NCI-H146 (cell line): ENCODE measurements at regions not wholly inside any gene's neighbourhood (a gene's known extent, or its start where the extent isn't known, plus 50 kb on each side); places are given as distances from the start of the nearest gene placed in this dataset.
A peak's percentile ranks its signal among the peaks of the same experiment; 100 is the strongest.
"Not testable (repeated sequence)": the region's sequence is repeated elsewhere in the genome, so short reads cannot be mapped to it uniquely, and the experiment has no call there.

Source experiments
- DNase-seq: peaks from one replicate; lab custom pipeline; 2025; lab: John Stamatoyannopoulos, UW

DNA sequence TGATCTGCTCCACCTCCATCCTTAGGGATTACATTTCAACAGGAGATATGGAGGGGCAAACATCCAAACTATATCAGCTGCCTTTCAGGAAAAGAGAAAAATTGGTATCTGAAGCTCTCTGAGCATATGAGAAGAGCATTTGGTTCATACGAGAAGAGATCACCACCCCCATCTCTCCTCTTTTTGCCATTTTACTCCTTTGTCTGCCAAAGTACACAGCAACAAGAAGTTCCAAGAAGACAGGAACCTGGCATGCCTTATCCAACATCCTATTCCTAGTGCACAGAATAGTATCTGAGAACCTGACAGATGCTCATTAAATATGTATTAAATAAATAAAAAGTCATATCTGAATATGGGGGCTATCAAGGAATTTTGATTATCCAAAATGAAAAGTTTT lies 142.5 kb upstream of the PKN2 start:
- DNase-seq: no peak

DNA sequence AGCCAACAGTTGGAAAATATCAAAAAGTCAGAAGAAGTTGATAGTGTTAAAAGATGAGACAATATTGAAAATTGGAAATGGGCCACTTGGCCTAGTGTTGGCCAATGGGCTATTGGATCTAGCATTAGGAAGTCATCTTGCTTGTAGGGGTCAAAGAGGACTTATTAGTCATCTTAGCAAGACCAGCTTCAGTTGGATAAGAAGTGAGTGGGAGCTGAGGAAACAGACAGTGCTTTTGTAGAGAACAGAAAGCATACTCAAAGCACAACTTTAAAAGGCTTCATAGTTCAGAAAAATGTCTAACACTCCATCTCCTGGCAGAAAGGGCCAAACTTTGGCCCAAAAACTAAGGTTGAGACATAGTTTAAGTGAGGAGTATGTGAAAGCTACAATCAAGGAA lies 139.9 kb upstream of the PKN2 start:
- DNase-seq: no peak

DNA sequence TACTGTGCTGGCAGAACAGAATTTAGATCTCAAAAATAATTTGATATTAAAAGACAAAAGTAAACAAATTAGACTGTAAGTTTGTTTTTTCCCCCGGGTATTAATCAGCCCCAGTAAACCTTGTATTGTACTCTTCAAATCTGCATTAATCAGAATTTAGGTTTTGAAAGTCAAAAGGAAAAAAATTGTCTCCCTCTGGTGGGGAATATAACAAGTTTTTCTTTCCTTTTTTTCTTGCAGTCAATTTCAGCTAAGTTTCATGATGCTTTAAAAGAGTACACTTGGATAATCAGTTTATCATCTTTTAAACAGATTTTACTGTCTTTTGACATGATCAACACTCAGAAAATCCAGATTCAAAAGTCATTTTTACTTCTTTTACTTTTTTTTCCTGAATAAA lies 134.5 kb upstream of the PKN2 start:
- no peak for DNase-seq

DNA sequence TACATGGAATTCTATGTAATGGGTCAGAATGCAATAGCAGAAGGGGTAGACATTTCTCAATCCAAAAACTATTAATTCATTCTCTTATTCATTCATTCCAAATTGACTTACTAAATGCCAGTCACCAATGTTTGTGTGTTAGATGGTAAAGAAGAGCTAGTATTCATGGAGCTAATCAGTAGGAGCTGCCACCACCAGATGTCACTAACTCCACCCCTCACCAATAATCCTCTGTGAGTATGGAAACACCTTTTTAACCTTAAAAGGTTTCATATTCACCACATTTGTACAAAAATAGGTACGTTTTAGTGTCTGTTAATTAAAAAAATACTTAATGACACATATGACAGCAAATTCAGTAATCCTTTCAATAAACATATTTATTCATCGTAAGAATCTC lies 131.8 kb upstream of the PKN2 start:
- no peak for DNase-seq

DNA sequence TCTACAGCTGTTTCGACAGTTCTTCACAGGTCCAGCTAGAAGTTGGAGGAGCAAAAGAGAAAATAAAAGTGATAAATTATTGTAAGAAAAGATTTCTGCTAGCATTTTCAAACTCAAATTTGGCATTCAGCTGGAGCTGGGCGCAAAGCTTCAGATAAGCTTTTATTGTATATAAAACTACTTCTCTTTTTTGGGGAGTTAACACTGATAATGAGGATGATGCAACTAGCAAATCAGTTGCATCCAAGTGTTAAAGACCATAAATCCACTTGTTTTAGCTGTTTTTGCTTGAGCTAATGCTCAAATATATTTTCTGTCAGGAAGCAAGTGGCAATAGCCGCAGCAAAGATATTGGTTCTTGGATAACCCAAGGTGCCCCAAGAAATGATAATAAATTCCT lies 127.1 kb upstream of the PKN2 start:
- no peak for DNase-seq

DNA sequence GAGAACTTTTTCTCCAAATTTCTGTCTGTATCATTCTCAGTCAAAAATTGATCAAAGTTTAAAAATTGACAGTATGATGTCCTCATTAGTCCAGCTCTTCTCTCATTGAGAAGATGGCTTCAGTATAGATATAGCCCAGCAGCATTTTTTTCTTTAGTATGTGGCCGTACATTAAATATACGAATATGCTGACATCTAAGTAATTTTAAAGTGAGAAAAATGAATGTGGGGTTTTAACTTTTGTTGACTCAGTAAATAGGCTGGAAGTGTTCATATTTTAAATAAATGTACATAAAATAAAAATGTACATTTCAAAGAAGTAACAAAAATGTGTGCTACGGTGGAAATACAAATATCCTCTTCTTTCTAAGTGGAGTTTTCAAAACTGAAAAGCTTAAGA lies 123.5 kb upstream of the PKN2 start:
- DNase-seq: no peak

DNA sequence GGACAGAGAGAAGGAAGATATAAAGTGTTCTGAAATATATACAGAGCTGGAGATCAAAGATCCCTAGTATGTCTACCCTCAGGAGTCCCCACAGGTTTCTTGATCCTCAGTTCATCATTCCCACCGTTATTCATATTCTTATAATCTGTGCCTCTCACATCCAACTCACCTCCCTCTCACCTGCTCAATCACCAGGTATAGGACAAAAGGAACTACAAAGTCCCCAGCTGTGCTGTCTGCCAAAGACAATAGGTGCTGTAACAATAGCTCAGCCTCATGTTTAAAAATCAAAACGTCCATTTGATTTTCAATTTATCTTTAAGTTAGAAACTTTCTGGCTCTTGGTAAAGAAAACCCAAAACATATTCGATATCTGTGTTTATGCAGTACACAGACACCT lies 121.1 kb upstream of the PKN2 start:
- DNase-seq: no peak

DNA sequence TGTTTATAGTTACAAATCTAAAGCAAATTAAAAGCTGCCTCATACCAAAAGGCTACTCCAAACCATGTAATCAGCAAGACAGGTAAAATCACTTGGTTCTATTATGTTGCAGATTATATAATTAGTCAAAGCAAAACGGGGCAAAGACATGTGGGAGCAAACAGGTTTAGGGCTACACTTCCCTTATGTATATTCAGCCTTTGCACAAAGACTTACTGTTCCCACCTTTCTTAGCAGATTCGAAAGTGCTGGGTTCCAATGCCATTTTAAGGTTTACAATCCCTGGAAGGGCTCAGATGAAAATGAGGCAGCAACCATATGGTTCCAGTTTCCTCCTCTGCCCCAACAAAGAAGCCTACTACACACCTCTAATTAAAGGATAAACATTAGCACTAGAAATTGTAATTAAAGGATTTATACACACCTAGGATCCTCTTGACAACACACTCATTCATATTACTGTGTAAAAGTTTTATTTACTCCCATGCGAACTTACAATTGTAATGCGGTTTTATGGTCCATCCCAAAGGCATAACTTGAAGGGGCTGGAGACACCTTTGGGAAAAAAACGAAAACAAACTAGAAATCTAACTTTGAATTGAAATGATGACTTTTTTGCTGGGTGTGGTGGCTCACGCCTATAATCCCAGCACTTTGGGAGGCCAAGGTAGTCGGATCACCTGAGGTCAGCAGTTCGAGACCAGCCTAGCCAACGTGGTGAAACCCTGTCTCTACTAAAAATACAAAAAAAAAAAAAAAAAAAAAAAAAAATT lies 117.3 kb upstream of the PKN2 start:
- DNase-seq: no peak

DNA sequence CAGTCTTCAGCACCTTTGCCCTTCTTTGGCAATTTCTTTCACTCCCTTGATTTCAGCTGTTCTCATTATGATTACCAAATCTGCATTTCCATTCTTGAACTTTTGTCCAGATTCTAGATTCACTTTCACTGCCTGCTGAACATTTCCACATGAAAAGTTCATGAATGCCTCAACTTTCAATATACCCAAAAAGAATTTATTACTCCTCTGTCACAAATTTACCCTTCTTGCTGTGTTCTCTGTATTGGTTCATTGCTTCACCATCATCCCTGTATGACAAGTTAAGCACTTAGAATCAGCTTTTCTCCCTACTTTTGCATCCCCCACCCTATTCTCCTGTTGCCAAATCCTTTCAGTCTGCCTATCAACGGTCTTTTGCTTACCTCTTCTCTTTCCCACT lies 112.6 kb upstream of the PKN2 start:
- no peak for DNase-seq

DNA sequence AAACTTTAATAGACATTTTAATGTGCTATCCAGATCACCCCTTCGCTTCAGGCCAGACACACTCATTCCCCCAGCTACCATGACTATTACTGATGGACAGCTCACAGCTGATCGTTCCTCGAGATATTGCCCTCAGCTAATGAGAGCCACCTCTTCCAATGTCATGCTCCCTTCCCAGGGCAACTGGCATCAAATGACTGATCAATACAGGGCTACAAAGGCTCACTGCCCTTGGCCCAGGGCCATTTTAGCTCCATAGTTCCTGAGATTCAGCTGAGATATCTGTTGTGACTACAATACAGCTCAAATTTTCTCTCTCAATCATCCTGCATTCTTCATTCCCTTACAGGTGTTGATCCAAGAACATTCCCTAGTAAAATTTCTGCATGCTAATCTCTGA lies 104.5 kb upstream of the PKN2 start:
- DNase-seq: no peak

DNA sequence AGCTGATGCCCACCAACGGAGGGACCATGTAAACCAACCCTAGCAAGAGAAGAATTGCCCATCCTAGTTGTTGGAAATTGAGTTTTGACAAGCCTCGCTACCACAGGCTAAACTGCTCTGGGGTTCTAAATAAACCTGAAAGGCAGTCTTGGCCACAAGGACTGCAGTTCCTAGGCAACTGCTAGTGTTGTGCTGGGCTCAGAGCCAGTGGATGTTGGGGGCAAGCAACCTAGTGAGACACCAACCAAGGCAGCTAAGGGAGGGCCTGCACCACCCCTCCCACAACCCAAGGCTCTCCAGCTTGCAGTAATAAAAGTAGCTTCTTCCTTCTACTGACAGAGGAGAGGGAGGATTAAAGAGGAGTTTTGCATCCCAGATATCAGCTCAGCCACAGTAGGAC lies 102.4 kb upstream of the PKN2 start:
- DNase-seq: no peak

DNA sequence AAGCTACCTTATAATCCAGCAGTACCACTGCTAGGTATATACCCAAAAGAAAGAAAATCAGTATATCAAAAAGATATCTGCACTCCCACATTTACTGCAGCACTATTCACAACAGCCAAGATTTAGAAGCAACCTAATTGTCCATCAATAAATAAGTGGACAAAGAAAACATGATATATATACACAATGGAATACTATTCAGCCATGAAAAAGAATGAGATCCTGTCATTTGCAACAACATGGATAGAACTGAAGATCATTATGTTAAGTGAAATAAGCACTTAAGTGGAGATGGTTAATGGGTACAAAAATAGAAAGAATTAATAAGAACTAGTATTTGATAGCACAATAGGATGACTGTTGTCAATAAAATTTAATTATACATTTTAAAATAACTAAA lies 90.7 kb upstream of the PKN2 start:
- no peak for DNase-seq

DNA sequence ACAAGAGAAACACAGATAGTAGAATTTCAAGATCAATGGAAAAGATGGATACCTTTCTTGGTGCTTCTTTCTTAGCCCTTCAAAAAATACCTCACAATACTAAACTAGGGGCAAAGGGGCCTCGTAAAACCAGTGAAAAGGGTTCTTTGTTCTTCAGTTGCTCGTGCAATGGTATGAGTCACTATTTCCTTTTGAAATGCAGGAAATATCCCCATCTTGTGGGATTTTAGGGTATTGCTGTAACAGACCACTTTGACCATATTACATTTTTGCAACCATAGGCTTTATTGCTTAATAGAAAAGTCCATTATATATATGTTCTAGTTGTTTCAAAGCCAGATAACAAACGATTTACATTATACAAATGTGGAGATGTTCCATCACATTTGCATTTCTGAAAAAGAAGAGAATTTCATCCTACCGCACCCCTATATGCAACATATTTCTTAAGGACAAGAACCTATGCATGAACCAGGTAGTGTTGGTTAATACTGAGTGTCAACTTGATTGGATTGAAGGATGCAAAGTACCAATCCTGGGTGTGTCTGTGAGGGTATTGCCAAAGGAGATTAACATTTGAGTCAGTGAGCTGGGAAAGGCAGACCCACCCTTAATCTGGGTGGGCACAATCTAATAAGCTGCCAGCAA lies 88.6 kb upstream of the PKN2 start:
- no peak for DNase-seq

DNA sequence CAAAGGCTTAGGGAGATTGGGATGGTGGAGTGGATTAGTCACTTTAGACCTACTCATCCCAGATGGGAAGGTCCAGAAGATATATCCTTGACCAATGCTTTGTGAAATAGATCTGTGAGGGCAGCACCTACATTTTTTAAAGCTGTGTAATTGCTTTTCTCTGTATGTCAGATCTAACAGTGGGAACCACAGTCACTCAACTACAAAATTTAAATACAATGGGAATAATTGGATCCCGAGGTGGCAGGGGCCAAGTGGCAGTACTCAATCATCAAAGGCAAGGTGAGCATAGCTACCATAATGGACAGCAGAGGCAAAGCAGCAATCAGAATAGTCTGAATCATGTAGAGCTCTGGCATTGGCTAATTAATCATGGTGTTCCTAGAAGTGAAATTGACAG lies 86.1 kb upstream of the PKN2 start:
- DNase-seq: not testable (repeated sequence)

DNA sequence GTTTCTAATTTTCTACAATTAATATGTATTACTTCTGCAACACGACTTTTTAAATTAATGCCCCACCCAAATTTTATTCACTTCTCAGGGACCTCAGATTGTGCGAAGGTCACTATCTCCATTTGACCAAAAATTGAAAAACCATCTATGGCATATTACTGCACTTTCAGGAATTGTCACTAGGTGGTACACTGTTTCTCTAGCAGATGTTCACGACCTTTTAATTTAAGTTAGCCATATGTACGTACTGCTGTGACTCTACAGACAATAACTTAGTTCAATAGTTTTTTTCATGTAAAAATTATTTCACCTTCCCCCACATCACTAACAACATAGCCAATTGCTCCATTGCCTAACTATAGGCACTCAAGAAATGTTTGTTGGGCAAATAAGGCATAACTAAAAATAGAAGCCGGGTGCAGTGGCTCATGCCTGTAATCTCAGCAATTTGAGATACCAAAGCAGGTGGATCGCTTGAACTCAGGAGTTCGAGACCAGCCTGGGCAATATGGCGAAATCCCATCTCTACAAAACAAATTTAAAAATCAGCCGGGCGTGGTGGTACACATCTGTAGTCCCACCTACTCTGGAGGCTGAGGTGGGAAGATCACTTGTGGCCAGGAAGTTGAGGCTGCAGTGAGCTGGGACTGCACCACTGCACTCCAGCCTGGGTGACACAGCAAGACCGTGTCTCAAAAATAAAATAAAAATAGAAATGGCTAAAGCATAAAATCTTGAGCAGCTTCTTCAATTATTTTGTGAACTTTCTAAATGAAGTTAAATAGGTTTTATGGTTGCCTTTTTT lies 75.7 kb upstream of the PKN2 start:
- DNase-seq: peak; percentile 19

DNA sequence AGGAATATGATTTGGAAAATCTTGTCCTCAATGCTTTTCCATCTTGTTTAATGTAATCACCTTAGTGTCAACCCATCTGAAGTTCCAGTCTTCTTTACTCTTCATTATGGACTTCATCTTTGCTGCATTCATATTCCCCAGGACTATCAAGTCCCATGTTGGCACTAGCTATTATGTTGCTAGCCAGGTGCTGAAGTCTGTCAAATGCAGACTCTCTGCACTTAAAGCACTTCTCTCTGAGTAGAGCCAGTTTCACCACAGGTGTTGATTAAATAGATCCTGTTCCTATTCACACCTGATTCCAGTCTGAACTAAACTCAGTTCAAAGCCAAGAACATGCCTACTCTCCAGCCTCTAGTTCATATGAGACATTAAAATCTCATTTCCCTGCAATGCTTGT lies 75.0 kb upstream of the PKN2 start:
- DNase-seq: no peak

DNA sequence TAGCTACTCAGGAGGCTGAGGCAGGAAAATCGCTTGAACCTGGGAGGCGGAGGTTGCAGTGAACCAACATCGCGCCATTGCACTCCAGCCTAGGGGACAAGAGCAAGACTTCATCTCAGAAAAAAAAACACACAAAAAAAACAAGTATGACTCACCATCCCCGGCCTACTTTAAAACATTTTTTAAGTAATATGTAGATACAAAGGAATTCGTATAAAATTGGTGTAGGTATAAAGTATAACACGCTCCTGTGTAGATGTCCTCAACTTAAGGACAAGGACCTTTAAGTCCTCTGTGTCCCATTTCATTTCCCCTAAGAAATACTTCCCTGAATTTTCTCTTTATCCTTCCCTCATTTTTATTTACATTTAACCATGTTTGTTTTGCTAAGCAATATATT lies 73.4 kb upstream of the PKN2 start:
- no peak for DNase-seq

DNA sequence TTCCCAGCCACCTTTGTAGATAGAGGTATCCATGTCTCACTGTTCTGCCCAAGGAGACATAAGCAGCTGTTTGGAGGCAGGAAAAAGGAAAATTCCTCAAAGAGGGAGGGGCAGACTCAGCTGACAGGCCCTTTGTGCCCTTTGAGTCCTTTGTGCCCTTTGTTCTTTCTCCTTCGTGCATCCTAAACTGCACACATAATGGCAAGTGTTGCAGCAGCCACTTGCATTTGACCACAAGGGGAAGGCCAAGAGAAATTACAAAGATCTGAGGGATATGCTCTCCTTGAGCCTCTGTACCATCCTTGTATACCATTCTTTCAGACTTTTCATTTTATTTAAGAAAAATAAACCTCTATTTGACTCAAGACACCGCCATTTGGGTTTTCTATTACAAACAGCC lies 71.8 kb upstream of the PKN2 start:
- DNase-seq: no peak

DNA sequence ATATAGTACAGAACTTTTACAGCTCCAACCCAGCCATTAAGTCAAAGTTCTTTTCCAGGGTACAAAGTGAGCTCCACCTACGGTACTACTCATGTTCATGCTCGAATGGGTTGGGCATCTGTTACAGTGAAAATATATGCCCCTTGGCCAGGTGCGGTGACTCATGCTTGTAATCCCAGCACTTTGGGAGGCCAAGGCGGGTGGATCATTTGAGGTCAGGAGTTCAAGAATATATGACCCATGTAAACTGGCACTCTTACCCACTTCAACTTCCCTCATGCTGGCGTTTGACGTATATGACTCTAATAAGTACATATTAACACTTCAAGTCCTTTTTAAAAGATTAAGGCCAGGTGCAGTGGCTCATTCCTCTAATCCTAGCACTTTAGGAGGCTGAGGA lies 71.3 kb upstream of the PKN2 start:
- DNase-seq: no peak

DNA sequence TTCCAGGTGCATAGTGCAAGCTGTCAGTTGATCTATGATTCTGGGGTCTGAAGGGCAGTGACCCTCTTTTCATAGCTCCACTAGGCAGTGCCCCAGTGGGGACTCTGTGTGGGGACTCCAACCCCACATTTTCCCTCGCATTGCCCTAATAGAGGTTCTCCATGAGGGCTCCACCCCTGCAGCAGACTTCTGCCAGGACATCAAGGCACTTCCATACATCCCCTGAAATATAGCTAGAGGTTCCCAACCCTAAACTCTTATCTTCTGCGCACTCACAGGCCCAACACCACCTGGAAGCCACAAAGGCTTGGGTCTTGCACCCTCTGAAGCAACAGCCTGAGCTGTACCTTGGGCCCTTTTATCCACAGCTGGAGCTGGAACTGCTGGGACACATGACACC lies 65.7 kb upstream of the PKN2 start:
- DNase-seq: no peak

DNA sequence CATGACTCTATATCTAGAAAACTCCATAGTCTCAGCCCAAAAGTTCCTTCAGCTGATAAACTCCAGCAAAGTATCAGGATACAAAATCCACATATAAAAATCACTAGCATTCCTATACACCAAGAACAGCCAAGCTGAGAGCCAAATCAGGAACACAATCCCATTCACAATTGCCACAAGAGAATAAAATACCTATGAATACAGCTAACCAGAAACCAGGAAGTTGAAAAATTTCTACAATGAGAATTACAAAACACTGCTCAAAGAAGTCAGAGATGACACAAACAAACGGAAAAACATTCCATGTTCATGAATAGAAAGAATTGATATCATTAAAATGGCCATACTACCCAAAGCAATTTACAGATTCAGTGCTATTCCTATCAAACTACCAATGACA lies 61.0 kb upstream of the PKN2 start:
- DNase-seq: not testable (repeated sequence)
